ENCODE measurements at regions not wholly inside any gene's neighbourhood (a gene's known extent, or its start where the extent isn't known, plus 50 kb on each side); places are given as distances from the start of the nearest gene placed in this dataset.

DNA sequence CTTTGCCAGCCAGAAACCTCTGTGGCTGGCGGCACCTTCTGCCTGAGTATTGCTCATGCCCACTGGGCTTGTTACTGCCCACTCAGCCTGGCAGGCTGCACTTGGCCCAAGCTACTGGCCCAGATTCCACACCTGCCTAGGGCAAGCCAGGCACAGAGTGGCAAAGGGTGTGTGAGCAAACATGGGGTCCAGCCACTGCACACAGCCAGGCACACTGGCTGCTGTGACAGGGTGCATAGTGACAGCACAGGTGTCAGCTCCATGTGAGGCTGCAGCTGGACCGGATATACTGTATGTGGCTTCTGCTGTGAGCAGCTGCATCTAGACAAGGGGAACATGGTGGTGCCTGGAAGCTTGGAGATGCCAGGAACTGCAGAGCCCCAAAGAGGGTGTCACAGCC, 113.9 kb downstream of the COPS8 start:
- Histone ChIP-seq H3K9ac (ENCODE audit: low read length) (no peak overlapping the region), H3K9me3 (ENCODE audit: control insufficient read depth, low read depth, low read length) (no peaks in the 10 kb centered on the region), H3K4me3 (ENCODE audit: low read length) (no peak overlapping the region), H3K36me3 (ENCODE audit: control insufficient read depth, low read depth, low read length) (no peaks in the 10 kb centered on the region), H3K27me3 (ENCODE audit: control insufficient read depth, insufficient read depth, low read length) (no peaks in the 10 kb centered on the region), H3K27ac (ENCODE audit: low read length) (no peak overlapping the region), H3K4me1 (ENCODE audit: control insufficient read depth, low read depth, low read length) (peaks cover 24% of the 10 kb centered on the region)

DNA sequence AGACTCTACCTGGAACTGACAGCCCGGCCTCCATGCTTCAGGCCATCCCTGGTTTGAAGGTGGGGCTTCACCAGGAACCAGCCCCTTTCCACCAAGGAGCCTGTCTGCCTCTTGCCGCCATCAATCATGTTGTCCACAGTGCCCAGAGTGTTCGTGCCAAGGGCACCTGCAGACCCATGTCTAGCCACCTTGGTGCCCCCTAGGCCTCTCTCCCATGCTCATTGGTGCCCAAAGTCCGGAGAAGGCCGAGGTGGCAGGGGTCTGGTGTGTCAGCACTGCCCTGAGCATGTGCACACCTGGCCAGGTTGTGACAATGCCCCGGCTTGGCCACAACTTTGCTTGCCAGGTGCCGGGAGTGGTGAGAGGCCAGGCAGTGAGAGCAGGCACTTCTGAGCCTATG, 114.8 kb downstream of the COPS8 start:
- no peak overlapping the region for H3K4me3 ChIP-seq (ENCODE audit: low read length)
- H3K27ac ChIP-seq (ENCODE audit: low read length) = no peak overlapping the region
- no peak overlapping the region for H3K9ac ChIP-seq (ENCODE audit: low read length)
- no peaks in the 10 kb centered on the region for H3K9me3 ChIP-seq (ENCODE audit: control insufficient read depth, low read depth, low read length)
- peaks cover 24% of the 10 kb centered on the region for H3K4me1 ChIP-seq (ENCODE audit: control insufficient read depth, low read depth, low read length)
- H3K27me3 ChIP-seq (ENCODE audit: control insufficient read depth, insufficient read depth, low read length) = no peaks in the 10 kb centered on the region
- no peaks in the 10 kb centered on the region for H3K36me3 ChIP-seq (ENCODE audit: control insufficient read depth, low read depth, low read length)

DNA sequence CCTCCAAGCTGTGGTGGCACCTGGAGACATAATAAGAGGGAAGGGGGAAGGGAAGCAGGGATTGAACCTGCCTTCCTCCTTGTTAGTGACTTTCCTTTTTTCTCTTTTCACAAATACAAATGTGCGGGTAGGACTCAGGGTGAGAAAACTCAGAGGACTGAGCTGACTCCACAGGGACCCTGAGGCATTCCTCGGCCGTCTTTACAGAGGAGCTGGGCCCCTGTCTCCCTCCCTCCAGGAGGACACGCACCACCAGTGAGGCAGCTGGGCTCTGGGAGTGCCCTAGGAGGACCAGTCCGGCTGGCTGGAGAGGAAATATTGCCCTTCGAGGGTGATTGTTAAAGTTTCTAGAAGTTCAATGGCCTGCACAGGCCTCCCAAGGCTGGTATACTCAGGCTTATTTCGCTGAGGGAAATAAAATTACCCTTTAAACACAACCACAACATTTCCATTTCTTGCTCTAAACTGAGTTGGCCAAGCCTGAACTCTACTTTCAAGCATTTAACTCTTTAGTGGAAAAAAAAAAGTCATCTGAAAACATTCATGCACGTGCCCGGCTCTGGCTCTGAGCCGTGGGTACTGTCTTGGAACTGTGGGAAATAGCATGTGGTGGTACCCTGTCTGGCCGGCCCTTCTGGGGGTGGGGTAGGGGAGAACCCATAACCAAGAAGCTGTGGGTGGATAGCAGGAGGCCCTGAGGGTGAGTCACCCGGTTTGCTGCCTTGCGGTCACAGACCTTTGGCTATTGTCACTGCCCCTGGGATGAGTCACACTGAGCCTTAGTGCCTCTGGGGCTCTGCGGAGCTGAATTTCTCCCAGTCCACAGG, 116.0 kb downstream of the COPS8 start:
- H3K9ac ChIP-seq (ENCODE audit: low read length) = no peak overlapping the region
- H3K27ac ChIP-seq (ENCODE audit: low read length) = no peak overlapping the region
- H3K4me1 ChIP-seq (ENCODE audit: control insufficient read depth, low read depth, low read length) = peaks cover 28% of the 10 kb centered on the region
- no peaks in the 10 kb centered on the region for H3K27me3 ChIP-seq (ENCODE audit: control insufficient read depth, insufficient read depth, low read length)
- no peak overlapping the region for H3K4me3 ChIP-seq (ENCODE audit: low read length)
- no peaks in the 10 kb centered on the region for H3K9me3 ChIP-seq (ENCODE audit: control insufficient read depth, low read depth, low read length)
- H3K36me3 ChIP-seq (ENCODE audit: control insufficient read depth, low read depth, low read length) = no peaks in the 10 kb centered on the region

DNA sequence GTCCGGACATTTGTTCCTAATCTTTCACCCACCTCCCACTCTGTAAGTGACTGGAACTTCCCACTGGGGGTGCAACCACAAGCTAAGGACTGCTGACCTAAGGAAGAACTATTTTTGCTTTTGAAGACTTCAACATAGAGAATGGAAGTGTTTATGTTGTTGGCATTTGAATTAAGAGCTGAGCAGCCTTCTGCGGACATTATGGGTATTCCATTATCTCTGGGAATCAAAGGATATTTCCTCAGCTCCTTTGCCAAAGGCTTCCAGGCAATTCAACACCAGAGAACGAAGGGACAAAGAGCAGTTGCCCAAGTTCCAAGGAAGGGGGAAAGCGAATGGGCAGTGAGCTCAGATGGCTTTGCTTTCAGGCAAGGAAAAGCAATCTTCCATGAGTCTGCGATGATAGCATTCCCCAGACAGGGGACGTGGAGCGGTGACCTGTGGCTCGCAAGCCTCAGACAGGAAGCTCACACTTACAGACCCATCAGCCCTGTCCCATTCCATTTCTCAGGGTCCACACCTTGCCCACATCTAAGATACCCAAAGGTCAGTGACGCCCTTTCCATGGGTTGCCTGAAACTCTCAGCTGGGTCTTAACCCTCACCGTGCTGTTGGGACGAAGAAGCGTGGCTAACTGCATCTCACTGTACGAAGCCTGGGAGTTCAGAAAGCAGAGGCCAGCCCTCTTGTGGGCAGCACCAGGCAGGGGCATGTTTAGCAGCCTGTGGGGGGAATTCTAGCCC, 116.8 kb downstream of the COPS8 start:
- Histone ChIP-seq H3K36me3 (ENCODE audit: control insufficient read depth, low read depth, low read length) (no peaks in the 10 kb centered on the region), H3K9ac (ENCODE audit: low read length) (no peak overlapping the region), H3K4me1 (ENCODE audit: control insufficient read depth, low read depth, low read length) (peaks cover 22% of the 10 kb centered on the region), H3K27me3 (ENCODE audit: control insufficient read depth, insufficient read depth, low read length) (no peaks in the 10 kb centered on the region), H3K4me3 (ENCODE audit: low read length) (no peak overlapping the region), H3K27ac (ENCODE audit: low read length) (no peak overlapping the region), H3K9me3 (ENCODE audit: control insufficient read depth, low read depth, low read length) (no peaks in the 10 kb centered on the region)

DNA sequence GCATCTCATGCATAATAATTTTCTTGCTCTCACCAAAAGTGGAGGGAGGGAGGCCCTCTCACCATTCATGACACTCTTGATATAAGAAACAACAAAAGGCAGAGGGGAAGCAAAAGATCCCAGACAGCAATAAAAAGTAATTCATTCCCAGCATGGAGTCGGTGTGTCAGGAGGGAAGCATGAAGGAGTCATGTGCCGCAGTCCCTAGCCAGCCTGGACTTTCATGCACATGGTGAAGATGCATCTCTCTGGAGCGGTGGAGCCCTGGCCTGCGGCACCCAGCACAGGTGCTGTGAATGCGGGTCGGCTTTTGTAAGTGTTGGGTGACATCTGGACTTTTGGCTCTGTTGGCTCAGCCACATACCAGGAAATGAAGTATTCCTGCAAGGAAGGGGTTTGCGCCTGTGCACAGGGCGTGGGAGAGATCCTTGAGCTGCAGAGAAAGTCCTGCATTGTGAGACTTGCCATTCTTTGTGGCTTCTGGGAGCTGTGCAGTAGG, 119.4 kb downstream of the COPS8 start:
- Histone ChIP-seq H3K27ac (ENCODE audit: low read length) (no peak overlapping the region), H3K4me1 (ENCODE audit: control insufficient read depth, low read depth, low read length) (peaks cover 18% of the 10 kb centered on the region), H3K36me3 (ENCODE audit: control insufficient read depth, low read depth, low read length) (no peaks in the 10 kb centered on the region), H3K27me3 (ENCODE audit: control insufficient read depth, insufficient read depth, low read length) (no peaks in the 10 kb centered on the region), H3K9me3 (ENCODE audit: control insufficient read depth, low read depth, low read length) (no peaks in the 10 kb centered on the region), H3K9ac (ENCODE audit: low read length) (no peak overlapping the region), H3K4me3 (ENCODE audit: low read length) (no peak overlapping the region)

DNA sequence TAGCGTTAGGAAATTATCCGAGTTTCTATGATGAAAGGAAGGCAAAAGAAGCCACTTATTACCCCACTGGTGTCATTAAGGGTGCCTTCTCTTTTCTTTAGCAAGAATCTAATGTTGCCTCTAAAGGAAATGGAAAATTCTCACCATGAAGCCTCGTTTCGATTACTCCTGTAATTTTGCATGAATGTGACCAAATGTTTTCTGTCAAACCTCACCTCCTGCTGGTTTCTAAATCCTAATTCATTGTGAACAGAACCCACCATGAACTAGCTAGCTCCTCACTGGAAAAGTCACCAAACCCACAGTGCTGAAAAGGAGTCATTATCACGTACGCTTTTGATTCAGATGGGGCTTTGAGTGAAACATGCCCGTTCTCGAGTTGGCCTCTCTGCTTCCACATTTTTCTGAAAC, 119.9 kb downstream of the COPS8 start:
- H3K4me1 ChIP-seq (ENCODE audit: control insufficient read depth, low read depth, low read length) = peaks cover 23% of the 10 kb centered on the region
- no peak overlapping the region for H3K9ac ChIP-seq (ENCODE audit: low read length)

DNA sequence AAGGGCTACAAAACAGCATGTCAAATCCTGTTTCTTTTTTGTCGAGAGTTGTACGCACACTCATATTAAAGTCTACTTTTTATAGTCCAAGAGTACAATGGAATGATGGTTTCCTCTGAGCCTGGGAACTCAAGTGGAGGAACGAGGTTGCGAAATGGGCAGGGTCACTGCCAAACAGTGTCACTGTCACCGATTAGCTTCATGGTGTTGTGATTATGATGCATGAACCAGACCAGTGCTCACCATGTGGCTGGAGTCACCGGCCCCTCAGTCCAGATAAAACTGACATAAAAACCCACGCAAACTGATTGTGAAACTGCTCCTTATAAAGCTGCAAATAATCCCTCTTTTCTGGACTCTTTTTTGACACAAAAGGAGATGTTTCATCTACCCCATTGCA, 122.0 kb downstream of the COPS8 start:
- Histone ChIP-seq H3K27ac (ENCODE audit: low read length) (no peak overlapping the region), H3K9ac (ENCODE audit: low read length) (no peak overlapping the region), H3K9me3 (ENCODE audit: control insufficient read depth, low read depth, low read length) (no peaks in the 10 kb centered on the region), H3K27me3 (ENCODE audit: control insufficient read depth, insufficient read depth, low read length) (no peaks in the 10 kb centered on the region), H3K36me3 (ENCODE audit: control insufficient read depth, low read depth, low read length) (no peaks in the 10 kb centered on the region), H3K4me3 (ENCODE audit: low read length) (no peak overlapping the region), H3K4me1 (ENCODE audit: control insufficient read depth, low read depth, low read length) (peaks cover 31% of the 10 kb centered on the region)

More for the DNA sequence above, 119.9 kb downstream of the COPS8 start:
- Histone ChIP-seq H3K27me3 (ENCODE audit: control insufficient read depth, insufficient read depth, low read length) (no peaks in the 10 kb centered on the region), H3K9me3 (ENCODE audit: control insufficient read depth, low read depth, low read length) (no peaks in the 10 kb centered on the region), H3K36me3 (ENCODE audit: control insufficient read depth, low read depth, low read length) (no peaks in the 10 kb centered on the region), H3K4me3 (ENCODE audit: low read length) (no peak overlapping the region), H3K27ac (ENCODE audit: low read length) (no peak overlapping the region)

DNA sequence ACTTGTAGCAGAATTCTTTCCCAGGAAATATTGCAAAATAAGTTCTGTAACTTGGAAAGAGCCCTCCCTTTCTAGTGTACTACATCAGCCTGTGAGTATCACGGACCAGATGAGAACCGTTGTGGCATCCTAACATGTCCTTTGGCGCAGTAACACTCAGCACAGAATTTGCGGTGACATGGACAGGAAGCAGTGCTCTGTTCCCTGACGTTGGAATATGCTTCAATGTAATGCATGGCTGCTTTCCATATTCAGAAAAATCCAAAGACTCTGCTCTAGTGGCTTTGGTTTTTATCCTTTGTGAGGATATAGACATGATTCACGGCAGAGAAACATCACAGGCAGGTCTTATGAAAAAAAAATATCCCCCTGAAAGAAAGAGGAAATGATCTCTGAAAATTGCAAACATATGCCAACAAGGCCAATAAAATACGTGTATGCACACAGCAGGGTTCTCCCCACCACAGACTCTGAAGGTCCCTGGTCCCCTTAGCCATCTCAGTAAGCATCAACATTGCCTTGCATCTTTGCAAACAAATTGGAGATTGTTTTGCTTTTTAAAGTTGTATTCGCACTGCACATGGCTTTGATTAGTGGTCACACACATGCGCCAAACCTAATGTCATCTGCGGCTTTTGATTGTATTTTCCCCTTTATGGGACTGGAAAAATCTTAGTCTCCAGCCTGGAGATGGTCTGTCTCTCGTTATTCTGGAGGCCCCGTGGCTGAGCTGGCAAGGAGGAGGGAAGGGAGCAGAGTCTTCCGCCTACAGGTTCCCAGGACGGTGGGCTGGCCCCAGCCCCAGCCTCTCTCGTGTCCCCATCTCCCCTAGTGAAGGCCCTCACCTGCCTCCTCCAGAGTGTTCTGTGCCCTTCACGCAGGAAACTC, 122.9 kb downstream of the COPS8 start:
- Histone ChIP-seq H3K9ac (ENCODE audit: low read length) (no peak overlapping the region), H3K27me3 (ENCODE audit: control insufficient read depth, insufficient read depth, low read length) (no peaks in the 10 kb centered on the region), H3K36me3 (ENCODE audit: control insufficient read depth, low read depth, low read length) (no peaks in the 10 kb centered on the region), H3K4me1 (ENCODE audit: control insufficient read depth, low read depth, low read length) (peaks cover 31% of the 10 kb centered on the region), H3K27ac (ENCODE audit: low read length) (no peak overlapping the region), H3K9me3 (ENCODE audit: control insufficient read depth, low read depth, low read length) (no peaks in the 10 kb centered on the region), H3K4me3 (ENCODE audit: low read length) (no peak overlapping the region)

DNA sequence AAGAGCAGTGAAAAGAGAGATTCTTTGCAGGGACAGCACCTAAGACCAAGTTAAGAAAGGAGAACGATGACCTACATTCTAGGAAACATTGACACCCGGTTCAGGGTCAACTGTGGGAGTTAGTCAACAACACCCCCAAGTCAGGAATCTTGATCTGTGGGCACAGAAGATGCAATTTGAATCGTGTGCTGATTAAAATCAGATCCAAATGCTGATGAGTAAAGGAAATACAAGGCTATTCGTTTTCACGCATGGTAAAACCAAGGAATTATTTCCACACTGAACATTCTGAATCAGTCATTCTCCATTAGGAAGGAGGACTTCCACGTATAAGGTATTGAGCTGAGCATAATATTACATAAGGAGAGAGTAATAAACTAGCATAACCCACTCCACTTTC, 124.2 kb downstream of the COPS8 start:
- no peak overlapping the region for H3K27ac ChIP-seq (ENCODE audit: low read length)
- H3K9ac ChIP-seq (ENCODE audit: low read length) = no peak overlapping the region
- H3K9me3 ChIP-seq (ENCODE audit: control insufficient read depth, low read depth, low read length) = no peaks in the 10 kb centered on the region
- H3K27me3 ChIP-seq (ENCODE audit: control insufficient read depth, insufficient read depth, low read length) = no peaks in the 10 kb centered on the region
- H3K36me3 ChIP-seq (ENCODE audit: control insufficient read depth, low read depth, low read length) = no peaks in the 10 kb centered on the region
- no peak overlapping the region for H3K4me3 ChIP-seq (ENCODE audit: low read length)
- H3K4me1 ChIP-seq (ENCODE audit: control insufficient read depth, low read depth, low read length) = peaks cover 31% of the 10 kb centered on the region

DNA sequence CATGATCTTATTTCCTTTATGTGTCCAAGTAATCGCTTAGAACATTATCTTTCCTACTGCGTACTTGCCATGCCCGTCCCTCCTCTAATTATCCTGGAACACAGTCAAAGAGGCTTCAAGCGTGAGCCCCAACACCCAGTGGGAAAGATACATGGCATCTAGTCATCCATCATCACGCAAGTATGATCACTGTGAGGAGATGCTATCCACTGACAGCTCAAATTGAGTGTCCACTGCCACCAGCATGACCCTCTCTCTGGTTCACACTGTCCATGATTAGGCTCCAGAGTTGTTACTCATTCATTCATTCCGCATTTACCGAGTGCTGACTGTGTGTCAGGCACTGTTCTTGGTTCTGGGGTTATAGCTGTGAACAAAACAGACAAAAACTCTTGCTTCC, 124.6 kb downstream of the COPS8 start:
- H3K27me3 ChIP-seq (ENCODE audit: control insufficient read depth, insufficient read depth, low read length) = no peaks in the 10 kb centered on the region
- no peaks in the 10 kb centered on the region for H3K9me3 ChIP-seq (ENCODE audit: control insufficient read depth, low read depth, low read length)
- H3K4me3 ChIP-seq (ENCODE audit: low read length) = no peak overlapping the region
- no peak overlapping the region for H3K27ac ChIP-seq (ENCODE audit: low read length)
- no peak overlapping the region for H3K9ac ChIP-seq (ENCODE audit: low read length)
- no peaks in the 10 kb centered on the region for H3K36me3 ChIP-seq (ENCODE audit: control insufficient read depth, low read depth, low read length)
- peaks cover 31% of the 10 kb centered on the region for H3K4me1 ChIP-seq (ENCODE audit: control insufficient read depth, low read depth, low read length)

DNA sequence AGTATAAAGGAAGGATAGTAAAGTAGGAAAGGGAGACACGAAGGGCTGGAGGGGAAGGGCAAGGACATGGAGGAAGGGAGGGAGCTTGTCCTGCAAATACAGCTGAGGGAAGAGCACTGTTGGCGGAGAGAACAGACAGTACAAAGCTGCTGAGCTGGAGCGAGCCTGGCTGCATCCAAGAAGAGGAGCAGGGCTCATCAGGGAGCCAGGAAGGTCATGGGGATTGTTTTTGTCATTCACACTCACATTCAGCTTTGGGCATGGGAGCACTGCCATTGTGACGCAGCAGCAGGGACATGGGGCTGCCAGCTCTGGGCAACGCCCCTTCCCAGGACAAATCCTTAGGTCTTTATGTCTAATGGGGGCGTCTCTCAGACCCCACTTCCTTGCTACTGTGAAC, 125.1 kb downstream of the COPS8 start:
- H3K27me3 ChIP-seq (ENCODE audit: control insufficient read depth, insufficient read depth, low read length) = no peaks in the 10 kb centered on the region
- no peak overlapping the region for H3K27ac ChIP-seq (ENCODE audit: low read length)
- H3K4me3 ChIP-seq (ENCODE audit: low read length) = no peak overlapping the region
- no peaks in the 10 kb centered on the region for H3K36me3 ChIP-seq (ENCODE audit: control insufficient read depth, low read depth, low read length)
- peaks cover 28% of the 10 kb centered on the region for H3K4me1 ChIP-seq (ENCODE audit: control insufficient read depth, low read depth, low read length)
- H3K9me3 ChIP-seq (ENCODE audit: control insufficient read depth, low read depth, low read length) = no peaks in the 10 kb centered on the region
- no peak overlapping the region for H3K9ac ChIP-seq (ENCODE audit: low read length)

Data from iPS-18a (cell line).